Colon (tissue), 2 donors: ENCODE measurements at regions not wholly inside any gene's neighbourhood (a gene's known extent, or its start where the extent isn't known, plus 50 kb on each side); places are given as distances from the start of the nearest gene placed in this dataset.
"Not testable (repeated sequence)": the region's sequence is repeated elsewhere in the genome, so short reads cannot be mapped to it uniquely, and the experiment has no call there.

Source experiments
- FAIRE-seq: peaks from 2 replicates; lab custom pipeline; 2012; peaks lifted over from hg19 to GRCh38; lab: Jason Lieb, UNC
- donor health status: control.
- donor health status: control.

DNA sequence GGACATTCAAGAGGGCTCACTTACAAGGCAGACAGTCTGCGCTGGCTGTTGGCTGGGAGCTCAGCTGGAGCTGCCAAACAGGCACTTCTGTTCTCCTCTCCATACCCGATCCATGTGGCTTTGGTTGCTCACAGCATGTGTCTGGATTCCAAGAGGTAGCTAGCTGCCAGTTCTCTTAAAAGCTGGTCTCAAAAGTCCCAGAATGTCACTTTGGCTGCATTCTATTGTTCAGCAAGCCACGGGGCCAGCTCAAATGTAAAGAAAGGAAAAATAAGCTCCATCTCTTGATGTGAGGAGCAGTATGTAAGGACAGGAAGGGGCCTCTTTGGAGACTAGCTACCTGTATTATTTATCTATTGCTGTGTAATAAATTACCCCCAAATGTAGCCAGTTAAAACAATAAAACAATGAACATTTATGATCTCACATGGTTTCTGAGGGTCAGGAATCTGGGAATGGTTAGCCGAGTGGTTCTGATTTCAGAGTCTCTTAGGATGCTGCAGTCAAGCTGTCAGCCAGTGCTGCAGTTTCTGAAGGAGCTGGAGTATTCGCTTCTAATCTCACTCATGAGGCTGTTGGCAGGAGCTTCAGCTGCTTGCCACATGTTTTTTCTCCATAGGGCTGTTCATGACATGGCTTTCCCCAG is 112.7 kb upstream of the CLINT1 start:
- no peak for FAIRE-seq

- not testable (repeated sequence) for FAIRE-seq
Measured at GRCh38 chr5:157968570-157968969, 109.6 kb upstream of the CLINT1 start.

GRCh38 chr5:157965989-157966388 is 107.0 kb upstream of the CLINT1 start:
- FAIRE-seq: no peak

GRCh38 chr5:157965040-157965678 is 106.2 kb upstream of the CLINT1 start:
- FAIRE-seq: no peak

GRCh38 chr5:157963761-157964160 is 104.8 kb upstream of the CLINT1 start:
- no peak for FAIRE-seq

DNA sequence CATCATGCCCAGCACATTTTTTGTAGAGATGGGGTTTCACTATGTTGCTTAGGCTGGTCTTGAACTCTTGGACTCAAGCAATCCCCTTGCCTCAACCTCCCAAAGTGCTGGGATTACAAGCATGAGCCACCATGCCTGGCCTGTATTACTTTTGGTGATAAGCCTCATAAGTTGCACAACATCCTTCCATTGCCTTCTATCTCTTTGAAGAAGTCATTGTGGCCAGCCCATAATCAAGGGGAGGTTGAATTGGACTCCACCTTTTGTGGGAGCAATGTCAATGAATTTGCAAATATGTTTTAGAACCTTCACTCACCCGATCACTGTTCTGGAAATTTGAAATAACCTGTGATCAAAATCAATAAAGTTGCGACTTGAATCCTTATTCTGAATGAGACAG is 104.3 kb upstream of the CLINT1 start:
- no peak for FAIRE-seq

DNA sequence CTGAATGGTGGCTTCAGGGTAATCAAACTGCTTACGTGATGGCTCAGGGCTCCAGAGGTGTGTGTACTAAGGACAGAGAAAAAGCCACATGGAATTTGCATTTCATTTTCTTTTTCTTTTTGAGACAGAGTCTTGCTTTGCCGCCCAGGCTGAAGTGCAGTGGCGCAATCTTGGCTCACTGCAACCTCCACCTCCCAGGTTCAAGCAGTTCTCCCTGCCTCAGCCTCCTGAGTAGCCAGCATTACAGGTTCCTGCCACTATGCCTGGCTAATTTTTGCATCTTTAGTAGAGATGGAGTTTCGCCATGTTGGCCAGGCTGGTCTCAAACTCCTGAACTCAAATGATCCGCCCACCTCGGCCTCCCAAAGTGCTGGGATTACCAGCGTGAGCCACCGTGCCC is 103.7 kb upstream of the CLINT1 start:
- not testable (repeated sequence) for FAIRE-seq

- FAIRE-seq: no peak
Measured at GRCh38 chr5:157961896-157962590, 103.1 kb upstream of the CLINT1 start.

GRCh38 chr5:157961176-157961575 is 102.2 kb upstream of the CLINT1 start:
- FAIRE-seq: no peak

GRCh38 chr5:157959370-157959769 is 100.4 kb upstream of the CLINT1 start:
- FAIRE-seq: no peak

GRCh38 chr5:157956271-157956885 is 97.4 kb upstream of the CLINT1 start:
- FAIRE-seq: no peak

GRCh38 chr5:157955541-157956172 is 96.7 kb upstream of the CLINT1 start:
- no peak for FAIRE-seq

DNA sequence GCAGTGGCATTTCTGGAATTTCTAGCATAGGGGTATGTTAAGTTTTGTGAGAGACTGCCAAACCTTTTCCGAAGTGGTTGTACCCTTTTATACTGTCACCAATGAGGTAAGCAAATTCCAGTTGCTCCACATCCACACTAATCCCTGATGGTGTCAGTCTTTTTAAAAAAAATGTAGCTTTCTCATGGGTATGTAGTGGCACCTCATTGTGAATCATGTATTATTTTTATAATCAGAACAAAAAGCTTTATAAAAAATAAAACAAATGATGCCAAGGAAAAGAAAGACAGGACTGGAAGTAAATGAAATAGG is 93.4 kb upstream of the CLINT1 start:
- no peak for FAIRE-seq

- no peak for FAIRE-seq
Measured at GRCh38 chr5:157951673-157952373, 92.9 kb upstream of the CLINT1 start.

DNA sequence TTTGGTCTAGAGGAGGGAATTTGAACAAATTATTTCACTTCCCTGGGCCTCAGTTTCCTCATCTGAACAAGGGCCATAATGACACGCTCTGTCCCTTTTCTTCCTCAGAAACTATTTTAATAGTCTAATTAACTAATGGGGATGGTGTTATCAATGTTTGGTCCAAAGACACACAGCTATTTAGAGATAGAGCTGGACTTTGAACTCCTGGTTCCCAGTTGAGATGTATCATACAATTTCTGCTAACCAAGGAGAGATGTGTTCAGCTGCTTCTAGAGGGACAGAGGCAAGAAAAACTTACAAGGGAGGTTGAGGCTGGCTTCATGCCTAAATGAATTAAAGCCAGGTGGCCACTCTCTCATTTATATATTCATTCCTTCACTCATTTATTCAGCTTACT is 90.6 kb upstream of the CLINT1 start:
- FAIRE-seq: no peak

DNA sequence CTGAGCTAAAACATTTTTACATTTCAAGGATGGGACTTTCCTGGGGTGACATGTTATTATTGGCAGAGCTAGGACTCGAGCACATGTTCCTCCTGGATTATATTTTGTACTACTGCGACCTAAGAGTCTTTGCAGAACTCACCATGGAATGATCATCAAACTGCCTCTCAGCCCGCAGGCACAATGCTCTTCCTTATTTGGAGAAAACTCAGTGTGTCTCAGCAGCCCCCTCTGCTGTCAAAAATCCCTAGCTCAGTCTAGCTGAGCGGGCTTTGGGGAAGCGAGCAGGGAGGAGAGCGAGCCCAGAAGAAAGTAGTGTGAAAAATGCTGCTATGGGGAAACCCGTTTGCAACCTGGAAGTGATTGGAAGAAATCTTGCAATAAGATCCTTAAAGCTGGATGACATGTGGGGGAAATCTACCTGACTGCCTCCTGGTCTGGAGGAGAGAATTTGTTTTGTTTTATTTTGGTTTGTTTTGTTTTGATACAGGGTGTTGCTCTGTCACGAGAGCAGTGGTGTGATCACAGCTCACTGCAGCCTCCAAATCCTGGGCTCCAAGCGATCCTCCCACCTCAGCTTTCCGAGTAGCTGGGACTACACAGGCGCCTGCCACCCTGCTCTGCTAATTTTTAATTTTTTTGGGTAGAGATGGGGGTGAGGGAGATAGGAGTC is 89.9 kb upstream of the CLINT1 start:
- no peak for FAIRE-seq

- no peak for FAIRE-seq
Measured at GRCh38 chr5:157947156-157947555, 88.2 kb upstream of the CLINT1 start.

- not testable (repeated sequence) for FAIRE-seq
Measured at GRCh38 chr5:157945822-157946221, 86.9 kb upstream of the CLINT1 start.

DNA sequence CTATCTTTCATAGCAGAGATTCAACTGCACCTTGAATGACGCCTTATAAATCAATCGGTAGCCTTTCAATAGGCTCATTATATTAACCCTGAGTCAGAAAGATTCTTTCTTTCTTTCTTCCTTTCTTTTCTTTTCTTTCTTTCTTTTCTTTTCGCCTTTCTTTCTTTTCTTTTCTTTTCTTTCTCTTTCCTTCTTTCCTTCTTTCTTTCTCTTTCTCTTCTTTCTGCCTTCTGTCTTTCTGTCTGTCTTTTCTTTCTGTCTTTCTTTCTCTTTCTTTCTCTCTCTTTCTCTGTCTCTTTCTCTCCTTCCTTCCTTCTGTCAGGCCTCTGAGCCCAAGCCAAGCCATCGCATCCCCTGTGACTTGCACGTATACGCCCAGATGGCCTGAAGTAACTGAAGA is 86.0 kb upstream of the CLINT1 start:
- FAIRE-seq: no peak

DNA sequence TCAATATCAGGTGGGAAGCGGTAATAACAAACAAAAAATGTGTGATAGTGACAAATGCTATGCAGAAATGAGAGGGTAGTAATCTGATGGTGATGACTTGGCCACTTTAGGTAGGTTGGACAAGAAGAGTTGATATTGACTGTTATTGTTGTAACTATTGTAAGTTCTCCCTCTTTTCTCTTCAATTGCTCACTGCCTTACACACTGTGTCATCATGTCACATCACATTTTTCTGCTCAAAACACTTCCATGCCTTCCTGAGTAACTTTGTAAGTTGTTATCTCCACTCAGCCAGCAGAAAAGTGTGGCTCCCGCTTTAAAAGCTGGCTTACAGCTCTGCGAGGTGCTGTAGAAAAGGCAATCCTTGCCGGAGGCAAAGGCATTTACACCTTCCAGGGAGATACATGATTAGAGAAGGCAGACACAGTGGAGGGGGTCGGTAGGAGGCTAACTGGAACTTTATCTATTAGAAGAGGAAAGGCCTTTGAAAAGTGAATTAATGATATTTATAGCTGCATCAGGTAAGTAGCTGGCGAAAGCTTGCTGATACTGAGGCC is 85.2 kb upstream of the CLINT1 start:
- FAIRE-seq: no peak

DNA sequence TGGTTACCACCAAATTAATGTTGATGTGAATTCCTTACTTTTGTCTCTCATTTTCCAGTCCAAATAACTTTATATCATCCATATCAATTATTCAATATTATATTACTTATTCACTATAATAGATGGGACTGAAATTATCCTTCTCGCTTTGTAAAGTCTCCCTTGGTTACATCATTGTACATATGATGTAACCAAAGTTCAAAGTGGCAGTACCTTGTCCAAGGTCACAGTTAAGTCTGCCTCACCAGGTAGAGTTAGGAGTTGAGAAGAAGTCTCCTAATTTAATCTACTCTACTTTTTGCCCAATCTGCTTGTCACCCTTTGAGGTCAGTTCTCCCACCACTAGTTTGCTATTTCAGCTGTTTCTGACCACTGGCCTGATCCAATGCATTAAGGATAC is 83.7 kb upstream of the CLINT1 start:
- FAIRE-seq: no peak
